ENCODE measurements at regions not wholly inside any gene's neighbourhood (a gene's known extent, or its start where the extent isn't known, plus 50 kb on each side); places are given as distances from the start of the nearest gene placed in this dataset.

GRCh38 chr21:26659757-26660156 is 86.7 kb upstream of the CYYR1 start:
- ChIA-PET RAD21 (ENCODE audit: unreplicated experiment) (no interaction called here), SMC1A (ENCODE audit: uncharacterized antibody, unreplicated experiment) (no interaction called here), POLR2A (no interaction called here), CTCF (no interaction called here)
- no TSS peak for BruUV-seq (replicated peaks)
- DNase-seq (ENCODE audit: low read depth, low spot score) = no peak
- Histone ChIP-seq H3K4me2 (ENCODE audit: control insufficient read depth, insufficient read depth) (no peak overlapping the region), H3K36me3 (ENCODE audit: control insufficient read depth in 2 of 2, insufficient read depth in 2 of 2, low read length in 1 of 2) (no peaks in the 10 kb centered on the region), H3K27me3 (replicated peaks in 1 of 2; ENCODE audit: control insufficient read depth in 2 of 2, insufficient read depth in 2 of 2, low read length in 1 of 2) (no peaks in the 10 kb centered on the region), H3K4me3 (no peak overlapping the region), H3K9me3 (replicated peaks; ENCODE audit: control insufficient read depth, insufficient read depth, low read length) (no peaks in the 10 kb centered on the region; the same call in 2 of the 3 replicates), H2AFZ (ENCODE audit: control insufficient read depth, low read depth, low read length) (no peak overlapping the region), H3K27ac (ENCODE audit: control insufficient read depth, insufficient read depth) (no peak overlapping the region), H3K79me2 (ENCODE audit: control insufficient read depth, insufficient read depth, low read length) (no peaks in the 10 kb centered on the region), H3K9ac (ENCODE audit: control insufficient read depth, insufficient read depth, low read length) (no peak overlapping the region), H4K20me1 (ENCODE audit: control insufficient read depth, insufficient read depth) (no peaks in the 10 kb centered on the region), H3K4me1 (ENCODE audit: control insufficient read depth, insufficient read depth, low read length) (no peaks in the 10 kb centered on the region)
- FAIRE-seq = no peak
- in situ Hi-C loops (cut with MboI) (no loop called here), intact Hi-C loops (cut with micrococcal nuclease; ENCODE audit: unreplicated experiment) (no loop called here)
- WGBS (ENCODE audit: insufficient coverage, insufficient replicate concordance, low lambda C conversion rate, missing lambda C conversion rate) = 0% methylated on average over 4 of the region's 4 CpGs
- ATAC-seq = no peak
- no peak for TF ChIP-seq EP300 (IDR thresholded peaks at IDR 0.05; ENCODE audit: borderline replicate concordance in 1 of 2, control insufficient read depth in 1 of 2, low read depth in 2 of 2, low read length in 2 of 2)

- in situ Hi-C loops (cut with MboI) (no loop called here), intact Hi-C loops (cut with micrococcal nuclease; ENCODE audit: unreplicated experiment) (no loop called here)
- ChIA-PET SMC1A (ENCODE audit: uncharacterized antibody, unreplicated experiment) (no interaction called here), POLR2A (no interaction called here), RAD21 (ENCODE audit: unreplicated experiment) (no interaction called here), CTCF (no interaction called here)
- H3K27ac ChIP-seq (ENCODE audit: control insufficient read depth, insufficient read depth) = no peak overlapping the region
- no peaks in the 10 kb centered on the region for H3K4me1 ChIP-seq (ENCODE audit: control insufficient read depth, insufficient read depth, low read length)
- H3K9ac ChIP-seq (ENCODE audit: control insufficient read depth, insufficient read depth, low read length) = no peak overlapping the region
- no peaks in the 10 kb centered on the region for H3K27me3 ChIP-seq (replicated peaks in 1 of 2; ENCODE audit: control insufficient read depth in 2 of 2, insufficient read depth in 2 of 2, low read length in 1 of 2)
- ATAC-seq = no peak
- TF ChIP-seq NFYA (IDR thresholded peaks at IDR 0.05; ENCODE audit: borderline replicate concordance, low read depth, low read length) (no peak), GATAD2B (conservative IDR thresholded peaks at IDR 0.05; ENCODE audit: low read depth) (no peak), SP1 (IDR thresholded peaks at IDR 0.05; ENCODE audit: low read depth, low read length) (no peak), TAF1 (IDR thresholded peaks at IDR 0.05; ENCODE audit: borderline replicate concordance, low read depth, low read length) (no peak), NR2F1 (conservative IDR thresholded peaks at IDR 0.05) (no peak), ASH2L (IDR thresholded peaks at IDR 0.05; ENCODE audit: borderline replicate concordance, low read depth) (no peak), ZSCAN29 (IDR thresholded peaks at IDR 0.05) (no peak), ZNF274 (IDR thresholded peaks at IDR 0.05; ENCODE audit: insufficient read depth, insufficient read length) (no peak), RUNX3 (IDR thresholded peaks at IDR 0.05; ENCODE audit: low read length) (no peak)
- H4K20me1 ChIP-seq (ENCODE audit: control insufficient read depth, insufficient read depth) = no peaks in the 10 kb centered on the region
- DNase-seq (ENCODE audit: low read depth, low spot score) = no peak
- no peak overlapping the region for H3K4me3 ChIP-seq
- no peaks in the 10 kb centered on the region for H3K79me2 ChIP-seq (ENCODE audit: control insufficient read depth, insufficient read depth, low read length)
- WGBS (ENCODE audit: insufficient coverage, insufficient replicate concordance, low lambda C conversion rate, missing lambda C conversion rate) = 0% methylated on average over 1 of the region's 1 CpG
- no peaks in the 10 kb centered on the region for H3K36me3 ChIP-seq (ENCODE audit: control insufficient read depth in 2 of 2, insufficient read depth in 2 of 2, low read length in 1 of 2)
- no peak overlapping the region for H2AFZ ChIP-seq (ENCODE audit: control insufficient read depth, low read depth, low read length)
- BruUV-seq (replicated peaks) = no TSS peak
- no peak for FAIRE-seq
- no peaks in the 10 kb centered on the region; the same call in 2 of the 3 replicates for H3K9me3 ChIP-seq (replicated peaks; ENCODE audit: control insufficient read depth, insufficient read depth, low read length)
- H3K4me2 ChIP-seq (ENCODE audit: control insufficient read depth, insufficient read depth) = no peak overlapping the region
Measured at GRCh38 chr21:26659182-26659581, 86.1 kb upstream of the CYYR1 start.

All from GM12878 (cell line).